Chondrocyte (in vitro differentiated cells): ENCODE measurements at regions not wholly inside any gene's neighbourhood (a gene's known extent, or its start where the extent isn't known, plus 50 kb on each side); places are given as distances from the start of the nearest gene placed in this dataset.

Experiments
- DNase-seq: peaks from one replicate; pipeline ENCODE4 v3.0.0; 2021; ENCODE audit warnings: mixed read lengths, low spot score
- H3K27ac Mint-ChIP-seq: one replicate; pipeline ENCODE4 v1.8.0; 2021; ENCODE audit warnings: mild to moderate bottlenecking, moderate library complexity, mixed read lengths; ENCODE audit not compliant: unreplicated experiment
- H3K27me3 Mint-ChIP-seq: 2 replicates; pipeline ENCODE4 v1.8.0; 2021; ENCODE audit warnings: low read depth, mixed read lengths
- H3K36me3 Mint-ChIP-seq: 2 replicates; pipeline ENCODE4 v1.8.0; 2021; ENCODE audit warnings: low read depth, mixed read lengths
- H3K4me1 Mint-ChIP-seq: 2 replicates; pipeline ENCODE4 v1.8.0; 2021; ENCODE audit warnings: low read depth, mild to moderate bottlenecking, mixed read lengths
- H3K4me3 Mint-ChIP-seq: one replicate; pipeline ENCODE4 v1.8.0; 2021; ENCODE audit warnings: mild to moderate bottlenecking, moderate library complexity, mixed read lengths; ENCODE audit not compliant: unreplicated experiment
- H3K9me3 Mint-ChIP-seq: 2 replicates; pipeline ENCODE4 v1.8.0; 2021; ENCODE audit warnings: low read depth, mixed read lengths
- TF ChIP-seq, protein P1 (sequence below): fragments of 200-600 bp; sonication (generic); IDR thresholded peaks from 2 replicates; pipeline ENCODE4 v1.5.0; 2021; ENCODE audit warnings: antibody characterized with exemption, mild to moderate bottlenecking, moderate library complexity

- no peaks in the 10 kb centered on the region for H3K27me3 Mint-ChIP-seq
- H3K9me3 Mint-ChIP-seq = peaks cover 5% of the 10 kb centered on the region
- DNase-seq = no peak
- peaks cover 12% of the 10 kb centered on the region for H3K4me1 Mint-ChIP-seq
- no peak overlapping the region for H3K4me3 Mint-ChIP-seq
- TF ChIP-seq, protein P1, sequence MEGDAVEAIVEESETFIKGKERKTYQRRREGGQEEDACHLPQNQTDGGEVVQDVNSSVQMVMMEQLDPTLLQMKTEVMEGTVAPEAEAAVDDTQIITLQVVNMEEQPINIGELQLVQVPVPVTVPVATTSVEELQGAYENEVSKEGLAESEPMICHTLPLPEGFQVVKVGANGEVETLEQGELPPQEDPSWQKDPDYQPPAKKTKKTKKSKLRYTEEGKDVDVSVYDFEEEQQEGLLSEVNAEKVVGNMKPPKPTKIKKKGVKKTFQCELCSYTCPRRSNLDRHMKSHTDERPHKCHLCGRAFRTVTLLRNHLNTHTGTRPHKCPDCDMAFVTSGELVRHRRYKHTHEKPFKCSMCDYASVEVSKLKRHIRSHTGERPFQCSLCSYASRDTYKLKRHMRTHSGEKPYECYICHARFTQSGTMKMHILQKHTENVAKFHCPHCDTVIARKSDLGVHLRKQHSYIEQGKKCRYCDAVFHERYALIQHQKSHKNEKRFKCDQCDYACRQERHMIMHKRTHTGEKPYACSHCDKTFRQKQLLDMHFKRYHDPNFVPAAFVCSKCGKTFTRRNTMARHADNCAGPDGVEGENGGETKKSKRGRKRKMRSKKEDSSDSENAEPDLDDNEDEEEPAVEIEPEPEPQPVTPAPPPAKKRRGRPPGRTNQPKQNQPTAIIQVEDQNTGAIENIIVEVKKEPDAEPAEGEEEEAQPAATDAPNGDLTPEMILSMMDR = no peak
- H3K27ac Mint-ChIP-seq = no peak overlapping the region
- no peaks in the 10 kb centered on the region for H3K36me3 Mint-ChIP-seq
These were observed 171.7 kb downstream of the PIK3R1 start for GRCh38 chr5:68387074-68387796.

- no peak for DNase-seq
- peaks cover 5% of the 10 kb centered on the region for H3K9me3 Mint-ChIP-seq
- H3K4me3 Mint-ChIP-seq = no peak overlapping the region
- H3K36me3 Mint-ChIP-seq = no peaks in the 10 kb centered on the region
- no peaks in the 10 kb centered on the region for H3K27me3 Mint-ChIP-seq
- no peak overlapping the region for H3K27ac Mint-ChIP-seq
- H3K4me1 Mint-ChIP-seq = peaks cover 6% of the 10 kb centered on the region
- TF ChIP-seq, protein P1 = no peak
These were observed 174.1 kb downstream of the PIK3R1 start for GRCh38 chr5:68389618-68390017.

DNA sequence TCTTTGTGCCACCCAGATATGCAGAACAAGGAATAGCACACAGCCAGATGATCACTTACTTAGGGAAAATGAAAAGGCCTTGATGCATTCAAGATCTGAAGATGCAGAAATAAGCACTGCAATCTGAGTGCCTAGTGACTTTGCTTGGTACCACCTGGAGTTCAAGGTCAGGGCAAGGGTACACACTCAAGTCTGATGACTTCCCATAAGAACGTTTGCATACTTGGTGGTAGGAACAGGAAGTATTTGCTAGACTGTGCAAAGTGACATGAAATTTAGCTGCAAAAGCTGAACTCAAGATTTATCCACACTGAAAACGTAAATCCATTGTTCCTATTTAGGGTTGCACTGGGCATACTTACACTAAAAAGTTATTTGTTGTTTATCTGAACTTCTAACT, 177.1 kb downstream of the PIK3R1 start:
- Mint-ChIP-seq H3K4me1 (no peaks in the 10 kb centered on the region), H3K27ac (no peak overlapping the region), H3K27me3 (no peaks in the 10 kb centered on the region), H3K36me3 (peaks cover 3% of the 10 kb centered on the region), H3K9me3 (peaks cover 6% of the 10 kb centered on the region), H3K4me3 (no peak overlapping the region)
- no peak for DNase-seq
- TF ChIP-seq, protein P1 = no peak

- Mint-ChIP-seq H3K9me3 (peaks cover 16% of the 10 kb centered on the region), H3K4me1 (no peaks in the 10 kb centered on the region), H3K27ac (no peak overlapping the region), H3K4me3 (no peak overlapping the region), H3K36me3 (peaks cover 3% of the 10 kb centered on the region), H3K27me3 (no peaks in the 10 kb centered on the region)
- no peak for DNase-seq
- TF ChIP-seq, protein P1 = no peak
These were observed 179.7 kb downstream of the PIK3R1 start for GRCh38 chr5:68395302-68395701.

- DNase-seq = no peak
- Mint-ChIP-seq H3K4me1 (no peaks in the 10 kb centered on the region), H3K4me3 (no peak overlapping the region), H3K27ac (no peak overlapping the region), H3K9me3 (peaks cover 16% of the 10 kb centered on the region), H3K36me3 (peaks cover 3% of the 10 kb centered on the region), H3K27me3 (no peaks in the 10 kb centered on the region)
- TF ChIP-seq, protein P1 = no peak
These were observed 180.5 kb downstream of the PIK3R1 start for GRCh38 chr5:68395926-68396511.
